ENCODE measurements at regions not wholly inside any gene's neighbourhood (a gene's known extent, or its start where the extent isn't known, plus 50 kb on each side); places are given as distances from the start of the nearest gene placed in this dataset.

DNA sequence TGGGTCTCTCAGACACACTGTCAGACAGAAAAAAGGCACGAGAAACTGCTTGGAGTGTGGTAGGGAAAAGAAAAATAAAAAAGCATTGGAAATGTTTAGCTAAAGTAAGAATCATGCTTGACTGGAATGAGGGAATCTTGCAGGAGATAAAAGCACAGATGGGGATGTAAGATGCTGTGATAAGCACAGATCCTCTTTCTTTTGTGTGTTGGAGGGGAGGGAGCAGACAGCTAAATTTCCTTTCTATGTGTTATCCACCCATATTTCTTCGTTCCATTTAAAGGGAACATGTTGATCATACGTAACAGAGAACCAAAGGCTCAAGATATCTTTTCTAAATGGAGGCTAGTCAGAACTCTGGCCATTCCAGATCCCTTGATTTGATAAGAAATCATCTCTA is 614.0 kb upstream of the LCORL start:
- peaks cover 12% of the 10 kb centered on the region for H3K9me3 Mint-ChIP-seq
- no peaks in the 10 kb centered on the region for H3K36me3 Mint-ChIP-seq
- H3K27ac Mint-ChIP-seq, result no peak overlapping the region

DNA sequence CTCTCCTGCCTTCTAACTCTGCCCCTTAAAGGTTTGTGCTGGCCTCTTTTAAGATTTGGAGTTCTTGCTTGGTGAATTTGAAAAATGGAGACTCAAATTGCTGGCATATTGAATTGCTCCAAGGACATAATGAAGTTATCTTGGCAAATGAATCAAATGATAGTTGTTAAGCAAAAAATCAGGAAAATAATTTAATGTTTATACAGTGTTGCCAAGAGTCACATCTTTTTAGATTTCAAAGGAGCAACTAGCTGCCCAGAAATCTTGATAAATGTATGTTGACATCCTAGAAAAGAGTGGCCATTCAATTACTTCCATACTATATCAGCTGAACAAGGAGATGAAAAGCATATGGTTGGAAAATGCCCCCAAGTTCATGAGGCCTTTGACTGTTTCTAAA is 610.0 kb upstream of the LCORL start:
- Mint-ChIP-seq H3K27me3 (ENCODE audit: low read depth) (no peaks in the 10 kb centered on the region), H3K4me1 (peaks cover 18% of the 10 kb centered on the region), H3K9me3 (peaks cover 11% of the 10 kb centered on the region), H3K27ac (no peak overlapping the region), H3K36me3 (no peaks in the 10 kb centered on the region), H3K4me3 (no peak overlapping the region)
- TF ChIP-seq, protein P1, sequence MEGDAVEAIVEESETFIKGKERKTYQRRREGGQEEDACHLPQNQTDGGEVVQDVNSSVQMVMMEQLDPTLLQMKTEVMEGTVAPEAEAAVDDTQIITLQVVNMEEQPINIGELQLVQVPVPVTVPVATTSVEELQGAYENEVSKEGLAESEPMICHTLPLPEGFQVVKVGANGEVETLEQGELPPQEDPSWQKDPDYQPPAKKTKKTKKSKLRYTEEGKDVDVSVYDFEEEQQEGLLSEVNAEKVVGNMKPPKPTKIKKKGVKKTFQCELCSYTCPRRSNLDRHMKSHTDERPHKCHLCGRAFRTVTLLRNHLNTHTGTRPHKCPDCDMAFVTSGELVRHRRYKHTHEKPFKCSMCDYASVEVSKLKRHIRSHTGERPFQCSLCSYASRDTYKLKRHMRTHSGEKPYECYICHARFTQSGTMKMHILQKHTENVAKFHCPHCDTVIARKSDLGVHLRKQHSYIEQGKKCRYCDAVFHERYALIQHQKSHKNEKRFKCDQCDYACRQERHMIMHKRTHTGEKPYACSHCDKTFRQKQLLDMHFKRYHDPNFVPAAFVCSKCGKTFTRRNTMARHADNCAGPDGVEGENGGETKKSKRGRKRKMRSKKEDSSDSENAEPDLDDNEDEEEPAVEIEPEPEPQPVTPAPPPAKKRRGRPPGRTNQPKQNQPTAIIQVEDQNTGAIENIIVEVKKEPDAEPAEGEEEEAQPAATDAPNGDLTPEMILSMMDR (IDR thresholded peaks at IDR 0.05; ENCODE audit: unreplicated experiment), result no peak
- no peak for DNase-seq (ENCODE audit: low spot score in 2 of 2, unreplicated experiment in 2 of 2)

More for the DNA sequence above, 614.0 kb upstream of the LCORL start:
- no peak for DNase-seq (ENCODE audit: low spot score in 2 of 2, unreplicated experiment in 2 of 2)
- TF ChIP-seq, protein P1 (IDR thresholded peaks at IDR 0.05; ENCODE audit: unreplicated experiment), result no peak
- Mint-ChIP-seq H3K27me3 (ENCODE audit: low read depth) (no peaks in the 10 kb centered on the region), H3K4me1 (peaks cover 12% of the 10 kb centered on the region), H3K4me3 (no peak overlapping the region)

DNA sequence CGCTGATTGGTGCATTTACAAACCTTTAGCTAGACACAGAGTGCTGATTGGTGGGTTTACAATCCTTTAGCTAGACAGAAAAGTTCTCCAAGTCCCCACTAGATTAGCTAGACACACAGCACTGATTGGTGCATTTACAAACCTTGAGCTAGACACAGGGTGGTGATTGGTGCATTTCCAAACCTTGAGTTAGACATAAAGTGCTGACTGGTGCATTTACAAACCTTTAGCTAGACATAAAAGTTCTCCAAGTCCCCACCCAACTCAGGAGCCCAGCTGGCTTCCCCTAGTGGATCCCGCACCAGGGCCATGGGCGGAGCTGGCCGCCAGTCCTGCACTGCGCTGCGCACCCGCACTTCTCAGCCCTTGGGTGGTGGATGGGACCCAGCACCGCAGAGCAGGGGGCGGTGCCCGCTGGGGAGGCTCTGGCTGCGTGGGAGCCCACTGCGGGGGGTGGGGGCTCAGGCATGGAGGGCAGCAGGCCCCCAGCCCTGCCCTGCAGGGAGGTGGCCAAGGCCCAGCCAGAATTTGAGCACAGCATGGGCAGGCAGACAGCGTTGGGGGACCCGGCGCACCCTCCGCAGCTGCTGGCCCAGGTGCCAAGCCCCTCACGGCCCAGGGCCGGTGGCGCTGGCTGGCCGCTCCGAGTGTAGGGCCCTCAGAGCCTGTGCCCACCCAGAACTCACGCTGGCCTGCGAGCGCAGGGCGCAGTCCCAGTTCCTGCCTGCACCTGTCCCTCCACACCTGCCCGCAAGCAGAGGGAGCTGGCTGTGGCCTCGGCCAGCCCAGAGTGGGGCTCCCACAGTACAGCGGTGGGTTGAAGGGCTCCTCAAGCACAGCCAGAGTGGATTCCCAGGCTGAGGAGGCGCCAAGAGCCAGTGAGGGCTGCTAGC is 608.9 kb upstream of the LCORL start:
- H3K4me3 Mint-ChIP-seq, result no peak overlapping the region
- TF ChIP-seq, protein P1 (IDR thresholded peaks at IDR 0.05; ENCODE audit: unreplicated experiment), result no peak
- H3K27me3 Mint-ChIP-seq (ENCODE audit: low read depth), result no peaks in the 10 kb centered on the region
- no peak for DNase-seq (ENCODE audit: low spot score in 2 of 2, unreplicated experiment in 2 of 2)
- peaks cover 11% of the 10 kb centered on the region for H3K9me3 Mint-ChIP-seq
- no peaks in the 10 kb centered on the region for H3K36me3 Mint-ChIP-seq
- H3K27ac Mint-ChIP-seq, result no peak overlapping the region
- peaks cover 11% of the 10 kb centered on the region for H3K4me1 Mint-ChIP-seq

DNA sequence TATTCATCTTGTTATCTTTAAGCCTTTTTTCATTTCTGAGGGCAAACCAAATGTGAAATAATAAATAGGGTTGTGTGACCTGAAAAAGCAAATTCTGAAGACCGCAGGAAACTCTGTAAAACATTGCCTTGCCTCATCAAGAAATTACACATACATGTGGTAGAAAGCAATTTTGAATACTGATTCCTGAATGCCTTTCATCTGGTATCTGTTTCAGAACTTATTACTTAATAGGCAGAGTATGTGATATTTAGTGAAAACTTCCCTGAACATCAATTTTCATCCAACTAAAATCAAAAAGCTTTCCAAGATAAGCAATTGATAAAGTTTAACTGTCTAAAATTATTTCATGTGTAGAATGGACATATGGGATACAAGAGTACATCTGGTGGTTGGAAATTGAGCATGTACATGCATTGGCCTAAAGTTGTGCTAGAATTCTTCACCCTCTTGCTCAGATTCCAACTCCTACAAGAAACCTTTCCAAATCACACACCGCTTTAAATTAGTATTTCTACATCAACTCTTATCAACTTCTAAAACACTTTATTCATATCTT is 606.0 kb upstream of the LCORL start:
- Mint-ChIP-seq H3K27me3 (ENCODE audit: low read depth) (no peaks in the 10 kb centered on the region), H3K27ac (peak overlapping the region; percentile 31), H3K4me3 (no peak overlapping the region), H3K4me1 (peaks cover 6% of the 10 kb centered on the region), H3K9me3 (peaks cover 19% of the 10 kb centered on the region), H3K36me3 (no peaks in the 10 kb centered on the region)
- DNase-seq (ENCODE audit: low spot score in 2 of 2, unreplicated experiment in 2 of 2), result no peak
- TF ChIP-seq, protein P1 (IDR thresholded peaks at IDR 0.05; ENCODE audit: unreplicated experiment), result no peak

DNA sequence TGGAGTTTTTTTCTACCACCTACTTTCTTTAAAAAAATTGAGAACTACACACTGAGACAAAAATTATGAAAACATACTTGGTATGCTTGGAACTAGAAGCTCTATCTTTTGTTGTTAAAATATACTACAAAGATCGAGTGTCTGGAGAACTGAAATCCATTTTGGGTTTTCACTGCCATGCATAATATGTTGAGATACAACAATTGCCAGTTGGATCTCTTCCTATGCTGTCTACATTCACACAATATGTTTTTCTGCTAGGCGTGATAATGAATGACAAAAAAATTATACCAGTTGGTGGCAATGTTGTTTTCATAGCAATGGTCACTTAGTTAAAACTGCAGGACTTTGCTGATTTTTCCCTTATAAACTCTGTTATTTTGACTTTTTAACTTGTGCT is 605.4 kb upstream of the LCORL start:
- peaks cover 17% of the 10 kb centered on the region for H3K9me3 Mint-ChIP-seq
- no peak overlapping the region for H3K27ac Mint-ChIP-seq
- no peak overlapping the region for H3K4me3 Mint-ChIP-seq
- H3K27me3 Mint-ChIP-seq (ENCODE audit: low read depth), result no peaks in the 10 kb centered on the region
- TF ChIP-seq, protein P1 (IDR thresholded peaks at IDR 0.05; ENCODE audit: unreplicated experiment), result no peak
- no peak for DNase-seq (ENCODE audit: low spot score in 2 of 2, unreplicated experiment in 2 of 2)
- H3K4me1 Mint-ChIP-seq, result peaks cover 6% of the 10 kb centered on the region
- no peaks in the 10 kb centered on the region for H3K36me3 Mint-ChIP-seq
